ENCODE measurements at regions not wholly inside any gene's neighbourhood (a gene's known extent, or its start where the extent isn't known, plus 50 kb on each side); places are given as distances from the start of the nearest gene placed in this dataset.

DNA sequence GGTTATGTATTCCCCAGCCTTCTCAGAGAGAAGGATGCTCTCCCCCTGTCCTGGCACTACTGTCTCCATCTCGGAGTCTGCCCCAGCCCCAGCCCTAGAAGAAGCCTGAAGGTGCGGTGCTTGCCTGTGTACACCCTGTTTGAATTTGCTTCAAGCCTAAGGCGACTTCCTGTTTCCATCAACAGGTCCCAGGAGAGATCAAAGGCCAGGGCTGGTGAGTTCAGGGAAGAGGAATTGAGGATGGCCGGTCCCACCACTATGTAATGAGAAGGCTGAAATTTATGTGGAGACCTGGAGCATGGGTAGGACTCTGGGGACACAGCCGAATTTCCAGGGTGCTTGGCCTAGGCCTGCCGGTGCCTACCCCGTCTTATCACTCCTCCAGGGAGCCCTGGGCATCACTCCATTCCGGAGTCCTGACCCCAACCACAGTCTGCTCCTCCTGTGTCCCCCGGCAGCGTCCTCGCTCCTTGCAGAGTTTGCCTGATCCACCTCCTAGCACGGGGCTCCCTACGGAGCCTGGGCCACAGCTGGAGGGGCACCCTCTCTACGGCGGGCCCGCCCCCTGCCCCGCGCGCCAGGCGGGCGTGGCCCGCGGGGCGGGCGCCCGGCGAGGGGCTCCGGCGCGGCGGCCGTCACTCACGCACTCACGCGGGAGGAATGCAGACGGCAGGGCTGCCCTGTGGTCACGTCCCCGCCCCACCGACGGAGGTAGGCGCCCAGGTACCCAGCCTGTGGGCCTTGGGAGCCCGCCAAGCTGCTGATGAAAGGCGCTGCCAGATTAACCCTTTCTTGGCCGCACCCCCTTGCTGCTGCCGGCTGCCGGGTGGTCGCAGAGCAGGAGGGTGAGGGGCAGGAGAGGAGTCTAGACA, 53.8 kb upstream of the TAC4 start:
- no peaks in the 10 kb centered on the region for H3K4me1 ChIP-seq (ENCODE audit: control insufficient read depth, insufficient read depth, low read length)
- no peaks in the 10 kb centered on the region for H3K36me3 ChIP-seq (ENCODE audit: control insufficient read depth, insufficient read depth, low read length)
- no peak overlapping the region for H2BK120ac ChIP-seq (ENCODE audit: low read depth, low read length)
- no peak overlapping the region for H2AK9ac ChIP-seq (replicated peaks; ENCODE audit: low read depth, low read length, poor library complexity)
- H3K14ac ChIP-seq (replicated peaks; ENCODE audit: low read depth, low read length), result no peak overlapping the region
- no peak overlapping the region for H3K9ac ChIP-seq (ENCODE audit: low read depth, low read length)
- H2AK5ac ChIP-seq (ENCODE audit: low read depth, low read length), result no peak overlapping the region
- DNase-seq (no peak), ATAC-seq (ENCODE audit: low read depth) (no peak)
- no peak overlapping the region for H3K18ac ChIP-seq (ENCODE audit: low read depth, low read length)
- ChIA-PET CTCF (no interaction called here), POLR2A (ENCODE audit: unreplicated experiment) (no interaction called here)
- TF ChIP-seq NFE2L2 (IDR thresholded peaks at IDR 0.05; ENCODE audit: low read depth, low read length) (no peak), POLR2A (IDR thresholded peaks at IDR 0.05; ENCODE audit: low read depth, low read length) (no peak), BHLHE40 (IDR thresholded peaks at IDR 0.05; ENCODE audit: low read depth, low read length) (no peak), USF2 (IDR thresholded peaks at IDR 0.05; ENCODE audit: low read depth, low read length) (no peak), CEBPB (IDR thresholded peaks at IDR 0.05; ENCODE audit: low read depth, low read length) (no peak), SMC3 (IDR thresholded peaks at IDR 0.05; ENCODE audit: low read depth, low read length) (no peak), MAZ (IDR thresholded peaks at IDR 0.05; ENCODE audit: borderline replicate concordance, low read depth, low read length) (no peak), RCOR1 (IDR thresholded peaks at IDR 0.05; ENCODE audit: insufficient replicate concordance, low read length) (no peak), RAD21 (IDR thresholded peaks at IDR 0.05; ENCODE audit: low read length) (no peak), MAFK (IDR thresholded peaks at IDR 0.05; ENCODE audit: low read depth, low read length) (no peak), RFX5 (IDR thresholded peaks at IDR 0.05; ENCODE audit: low read depth, low read length) (no peak)
- TF ChIP-seq, protein P1, sequence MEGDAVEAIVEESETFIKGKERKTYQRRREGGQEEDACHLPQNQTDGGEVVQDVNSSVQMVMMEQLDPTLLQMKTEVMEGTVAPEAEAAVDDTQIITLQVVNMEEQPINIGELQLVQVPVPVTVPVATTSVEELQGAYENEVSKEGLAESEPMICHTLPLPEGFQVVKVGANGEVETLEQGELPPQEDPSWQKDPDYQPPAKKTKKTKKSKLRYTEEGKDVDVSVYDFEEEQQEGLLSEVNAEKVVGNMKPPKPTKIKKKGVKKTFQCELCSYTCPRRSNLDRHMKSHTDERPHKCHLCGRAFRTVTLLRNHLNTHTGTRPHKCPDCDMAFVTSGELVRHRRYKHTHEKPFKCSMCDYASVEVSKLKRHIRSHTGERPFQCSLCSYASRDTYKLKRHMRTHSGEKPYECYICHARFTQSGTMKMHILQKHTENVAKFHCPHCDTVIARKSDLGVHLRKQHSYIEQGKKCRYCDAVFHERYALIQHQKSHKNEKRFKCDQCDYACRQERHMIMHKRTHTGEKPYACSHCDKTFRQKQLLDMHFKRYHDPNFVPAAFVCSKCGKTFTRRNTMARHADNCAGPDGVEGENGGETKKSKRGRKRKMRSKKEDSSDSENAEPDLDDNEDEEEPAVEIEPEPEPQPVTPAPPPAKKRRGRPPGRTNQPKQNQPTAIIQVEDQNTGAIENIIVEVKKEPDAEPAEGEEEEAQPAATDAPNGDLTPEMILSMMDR (conservative IDR thresholded peaks at IDR 0.05; ENCODE audit: low read depth, low read length), result no peak
- H4K91ac ChIP-seq (ENCODE audit: insufficient read depth, low read depth, low read length), result no peak overlapping the region
- no peak overlapping the region for H2BK15ac ChIP-seq (ENCODE audit: low read depth, low read length)
- H3K27ac ChIP-seq (ENCODE audit: insufficient read depth, low read length), result no peak overlapping the region
- dilution Hi-C loops (cut with HindIII; ENCODE audit: low sequenced_read_pairs, unreplicated experiment), result no loop called here
- in situ Hi-C loops (cut with MboI; ENCODE audit: low sequenced_read_pairs), result no loop called here
- no peak overlapping the region for H3K56ac ChIP-seq (ENCODE audit: extremely low read depth, insufficient read depth, low read length)
- H2BK20ac ChIP-seq (ENCODE audit: low read depth, low read length), result no peak overlapping the region
- H4K20me1 ChIP-seq (ENCODE audit: insufficient read depth, low read length), result no peaks in the 10 kb centered on the region
- 40% methylated on average over 1 of the region's 47 CpGs; no CpG with 5 or more reads in 1 of the 2 experiments for WGBS, 2 experiments (ENCODE audit: extremely low coverage in 2 of 2, insufficient read length in 1 of 2)
- H3K79me1 ChIP-seq (ENCODE audit: low read depth in 1 of 2, low read length in 2 of 2), result no peaks in the 10 kb centered on the region
- peaks cover 94% of the 10 kb centered on the region for H3K27me3 ChIP-seq (ENCODE audit: control insufficient read depth, insufficient read depth, low read length)
- H3K9me3 ChIP-seq (ENCODE audit: control insufficient read depth, insufficient read depth, low read length), result no peaks in the 10 kb centered on the region
- no peak overlapping the region for H3K4me2 ChIP-seq (ENCODE audit: low read depth, low read length)
- H3K23ac ChIP-seq (ENCODE audit: low read depth, low read length), result no peak overlapping the region
- no peak overlapping the region for H3K4me3 ChIP-seq (ENCODE audit: insufficient read depth, low read depth, low read length)
- no peak overlapping the region for H2BK5ac ChIP-seq (ENCODE audit: low read depth, low read length, poor library complexity, severe bottlenecking)
- no TSS peak for BruUV-seq (replicated peaks)
- H3K9me1 ChIP-seq (ENCODE audit: insufficient read depth, low read length), result no peaks in the 10 kb centered on the region
- H2AFZ ChIP-seq (replicated peaks; ENCODE audit: low read length, poor library complexity), result no peak overlapping the region
- no peak overlapping the region for H3K4ac ChIP-seq (ENCODE audit: low read depth, low read length)
- intact Hi-C loops (cut with micrococcal nuclease), result no loop called here
- H4K8ac ChIP-seq (ENCODE audit: low read depth in 2 of 2, low read length in 2 of 2), result no peak overlapping the region
- H4K5ac ChIP-seq (ENCODE audit: low read depth, low read length), result no peak overlapping the region

Data from IMR-90 (cell line).